CD4-positive, alpha-beta T cell treated with Interleukin-15 for 1 hour (primary cell): ENCODE measurements at regions not wholly inside any gene's neighbourhood (a gene's known extent, or its start where the extent isn't known, plus 50 kb on each side); places are given as distances from the start of the nearest gene placed in this dataset.
A peak's percentile ranks its signal among the peaks of the same experiment; 100 is the strongest.

Source experiments
- DNase-seq: peaks from one replicate; pipeline ENCODE4 v3.0.0-alpha.2; 2020

DNA sequence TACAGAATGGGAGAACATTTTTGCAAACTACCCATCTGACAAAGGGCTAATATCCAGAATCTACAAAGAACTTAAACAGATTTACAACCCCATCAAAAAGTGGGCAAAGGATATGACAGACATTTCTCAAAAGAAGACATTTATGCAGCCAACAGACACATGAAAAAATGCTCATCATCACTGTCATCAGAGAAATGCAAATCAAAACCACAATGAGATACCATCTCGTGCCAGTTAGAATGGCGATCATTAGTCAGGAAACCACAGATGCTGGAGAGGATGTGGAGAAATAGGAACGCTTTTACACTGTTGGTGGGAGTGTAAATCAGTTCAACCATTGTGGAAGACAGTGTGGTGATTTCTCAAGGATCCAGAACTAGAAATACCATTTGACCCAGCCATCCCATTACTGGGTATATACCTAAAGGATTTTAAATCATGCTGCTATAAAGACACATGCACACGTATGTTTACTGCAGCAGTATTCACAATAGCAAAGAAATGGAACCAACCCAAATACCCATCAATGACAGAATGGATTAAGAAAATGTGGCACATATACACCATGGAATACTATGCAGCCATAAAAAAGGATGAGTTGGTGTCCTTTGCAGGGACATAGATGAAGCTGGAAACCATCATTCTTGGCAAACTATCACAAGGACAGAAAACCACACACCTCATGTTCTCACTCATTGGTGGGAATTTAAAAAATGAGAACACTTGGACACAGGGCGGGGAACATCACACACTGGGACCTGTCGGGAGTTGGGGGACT, 317.7 kb upstream of the THBS1 start:
- peak; percentile 18 for DNase-seq

- DNase-seq, result no peak
Measured at GRCh38 chr15:39265261-39265660, 315.6 kb upstream of the THBS1 start.

DNA sequence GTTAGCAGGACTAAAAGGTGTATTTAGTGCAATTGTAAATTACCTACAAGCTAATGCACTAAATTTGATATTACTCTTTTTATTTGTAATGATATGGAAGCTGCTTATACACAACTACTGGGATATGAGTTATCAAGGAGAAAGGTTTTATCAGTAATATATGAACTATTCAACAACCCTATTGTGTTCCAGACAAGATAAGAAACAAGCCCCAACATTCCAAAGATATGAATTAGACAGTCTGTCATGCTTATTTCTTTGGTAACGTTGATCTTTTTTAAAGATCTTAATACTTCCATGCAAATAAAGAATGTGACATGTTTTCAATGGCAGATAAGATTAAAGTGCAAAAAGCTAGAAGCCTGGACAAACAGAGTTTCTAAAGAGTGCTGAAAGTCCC, 314.0 kb upstream of the THBS1 start:
- no peak for DNase-seq

DNA sequence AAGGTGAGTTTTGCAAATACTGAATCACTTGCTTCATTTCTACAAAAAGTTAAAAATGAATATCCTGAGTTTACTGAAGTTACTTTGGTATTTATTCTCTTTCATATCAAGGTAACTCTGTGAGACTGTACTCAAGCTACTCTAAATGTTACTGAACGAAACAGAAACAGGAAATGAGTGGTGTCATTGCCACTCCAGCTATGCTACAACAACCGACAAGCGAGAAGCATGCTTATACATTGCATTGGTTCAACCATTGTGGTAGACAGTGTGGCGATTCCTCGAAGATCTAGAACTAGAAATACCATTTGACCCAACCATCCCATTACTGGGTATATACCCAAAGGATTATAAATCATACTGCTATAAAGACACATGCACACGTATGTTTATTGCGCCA, 313.2 kb upstream of the THBS1 start:
- no peak for DNase-seq

- DNase-seq, result no peak
Measured at GRCh38 chr15:39269352-39269751, 311.5 kb upstream of the THBS1 start.

DNA sequence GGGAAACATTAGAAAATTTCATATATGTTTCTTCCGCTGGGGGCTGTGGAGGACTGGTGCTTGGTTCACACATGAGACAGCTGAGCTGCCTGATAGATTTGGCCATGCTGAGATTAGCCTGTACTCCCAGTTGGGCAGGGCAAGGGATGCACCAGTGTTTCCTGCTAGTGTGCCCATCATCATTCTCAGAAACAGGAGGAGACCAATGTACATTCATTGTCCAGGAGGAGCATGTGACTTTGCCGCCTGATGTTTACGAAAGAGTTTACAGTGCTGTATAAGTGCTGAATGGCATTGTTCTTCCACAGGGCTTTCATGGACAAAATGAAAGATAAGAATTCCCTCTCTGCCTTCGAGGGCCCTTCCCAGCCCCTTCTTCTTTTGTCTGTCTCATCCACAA, 311.1 kb upstream of the THBS1 start:
- DNase-seq, result no peak

GRCh38 chr15:39270221-39270855, 310.5 kb upstream of the THBS1 start:
- DNase-seq, result no peak

DNA sequence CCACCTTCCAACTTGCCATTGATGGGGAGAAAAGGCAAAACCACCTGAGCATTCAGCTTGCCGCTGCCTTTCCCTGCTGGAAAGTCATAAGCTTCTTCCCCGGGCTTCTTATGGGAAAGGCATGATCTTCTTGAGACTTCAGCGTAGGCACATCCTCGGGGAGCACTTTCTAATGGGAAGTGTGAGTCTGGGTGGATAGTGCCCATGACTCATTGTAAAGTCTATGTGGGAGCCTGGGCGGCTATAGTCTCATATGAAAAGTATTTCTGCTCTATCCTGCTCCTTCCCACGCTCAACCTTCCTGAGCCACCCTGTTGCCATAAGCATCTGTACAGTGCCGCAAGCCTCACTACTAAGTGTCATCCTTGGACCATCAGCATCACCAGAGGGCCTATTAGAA, 309.9 kb upstream of the THBS1 start:
- DNase-seq, result no peak

DNA sequence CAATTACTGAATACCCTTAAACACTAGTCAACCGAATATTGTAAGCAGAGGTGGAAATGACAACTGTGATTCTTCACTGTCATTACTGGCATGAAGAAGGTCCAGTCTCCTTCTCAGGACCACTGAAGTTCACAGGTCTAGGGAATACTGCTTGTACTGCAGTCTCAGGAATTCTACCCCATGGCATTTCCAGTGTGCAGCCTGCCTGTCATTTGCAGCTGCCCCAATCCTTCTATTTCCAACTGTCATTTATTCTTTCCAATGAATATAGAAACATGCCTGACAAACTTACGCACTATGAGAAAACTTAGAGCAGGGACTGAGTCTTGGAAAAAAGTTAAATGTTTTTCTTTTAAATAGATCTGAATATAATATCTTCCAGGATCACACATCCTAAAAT, 308.0 kb upstream of the THBS1 start:
- no peak for DNase-seq

GRCh38 chr15:39273717-39274411, 307.0 kb upstream of the THBS1 start:
- DNase-seq, result no peak

DNA sequence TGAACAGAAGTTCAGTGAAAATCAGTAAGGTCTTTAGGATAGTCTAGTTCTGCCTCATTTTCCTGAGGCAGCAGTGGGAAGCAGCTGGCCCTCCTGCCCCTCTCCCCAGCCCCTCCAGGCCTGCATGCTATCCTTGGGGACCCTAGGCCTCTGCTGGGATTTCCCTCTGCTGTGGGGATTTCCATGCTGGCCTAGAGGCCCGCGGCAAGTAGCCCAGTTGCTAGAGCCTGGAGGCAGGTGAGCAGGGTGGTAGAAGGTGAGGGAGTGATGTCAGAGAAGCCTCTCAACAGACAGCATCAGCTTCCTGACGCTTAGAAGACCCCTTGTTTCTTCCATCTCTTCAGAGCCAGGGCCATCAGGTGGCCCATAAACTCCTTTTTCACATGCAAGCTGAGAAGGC, 305.8 kb upstream of the THBS1 start:
- DNase-seq, result no peak

GRCh38 chr15:39279311-39279710, 301.6 kb upstream of the THBS1 start:
- no peak for DNase-seq

- DNase-seq, result no peak
Measured at GRCh38 chr15:39281094-39281493, 299.8 kb upstream of the THBS1 start.

GRCh38 chr15:39282663-39283208, 298.1 kb upstream of the THBS1 start:
- no peak for DNase-seq

DNA sequence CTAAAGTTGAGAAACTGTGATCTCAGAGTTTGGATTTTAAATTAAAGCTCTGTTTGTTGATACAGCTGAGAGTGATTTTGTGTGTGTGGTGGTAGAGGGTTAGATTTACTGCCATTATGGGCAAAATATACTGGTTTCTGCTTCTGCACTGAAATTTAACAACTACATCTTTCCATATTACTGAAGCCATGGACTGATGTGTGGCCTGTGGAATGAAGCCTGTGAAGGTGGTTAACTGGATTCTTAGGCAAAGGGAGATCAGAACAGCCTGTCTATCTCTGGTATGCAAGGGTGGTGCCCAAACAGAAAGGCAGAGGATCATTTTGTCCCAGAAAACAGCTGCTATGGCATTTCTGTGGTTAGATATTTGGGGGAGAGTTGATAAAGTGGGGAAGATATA, 297.3 kb upstream of the THBS1 start:
- DNase-seq, result no peak

GRCh38 chr15:39285071-39285470, 295.8 kb upstream of the THBS1 start:
- DNase-seq, result no peak

DNA sequence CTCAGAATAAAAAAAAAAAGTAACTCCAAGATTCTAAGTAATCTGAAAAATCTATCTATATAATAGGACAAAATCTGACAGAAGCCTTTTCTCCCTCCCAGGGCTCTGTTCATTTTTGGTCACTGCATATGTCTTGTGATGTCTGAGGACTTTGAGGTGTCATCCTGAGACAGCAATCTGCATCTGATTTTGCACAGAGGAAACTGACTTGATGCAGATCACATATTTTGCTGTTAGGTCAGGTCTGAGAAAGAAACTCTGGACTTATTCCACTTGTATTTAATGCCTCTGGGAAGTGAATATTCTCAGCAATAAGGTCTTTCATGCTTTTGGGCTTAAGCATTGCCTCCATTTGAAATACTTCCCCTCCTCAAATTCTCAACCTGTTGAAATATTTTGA, 295.2 kb upstream of the THBS1 start:
- no peak for DNase-seq

- no peak for DNase-seq
Measured at GRCh38 chr15:39286706-39287105, 294.2 kb upstream of the THBS1 start.

DNA sequence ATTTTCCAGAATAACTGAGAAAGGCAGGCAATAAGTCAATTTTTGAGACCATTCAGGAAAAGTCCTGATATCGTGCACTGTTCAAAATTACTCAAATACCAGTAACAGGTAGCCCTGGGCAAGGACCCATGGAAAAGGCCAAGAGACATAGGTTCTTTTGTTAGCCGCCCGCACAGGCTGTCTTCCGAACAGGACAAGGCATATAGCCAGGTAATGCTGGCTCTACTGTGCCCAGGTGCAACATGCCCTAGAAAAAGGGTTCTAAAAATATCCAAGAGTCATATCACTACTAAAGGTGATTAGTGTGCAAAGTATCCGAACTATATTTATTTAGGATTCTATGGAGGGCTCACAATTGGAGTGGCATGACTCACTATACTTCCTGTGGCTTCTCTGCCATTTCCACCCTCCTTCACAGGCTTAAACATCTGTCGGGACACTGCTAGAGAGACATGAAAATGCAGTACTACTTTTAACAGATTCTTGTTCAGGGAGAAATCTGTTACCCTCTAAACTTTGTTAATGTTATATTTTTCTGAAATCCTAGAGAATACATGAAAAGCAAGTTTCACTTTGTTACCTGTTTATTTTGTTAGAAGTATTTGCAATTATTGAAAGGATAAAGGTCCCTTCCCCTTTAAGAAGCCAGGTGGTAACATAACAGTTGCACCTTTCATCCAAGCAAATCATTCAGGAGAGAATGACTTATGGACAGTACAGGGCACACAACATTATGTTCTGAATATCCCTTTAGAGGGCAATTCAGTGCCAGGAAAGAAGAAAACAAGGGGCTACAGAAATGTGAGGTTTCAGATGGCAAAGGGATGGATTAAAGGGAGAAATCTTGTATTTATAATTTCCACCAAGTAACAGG, 293.3 kb upstream of the THBS1 start:
- no peak for DNase-seq

- no peak for DNase-seq
Measured at GRCh38 chr15:39290711-39291435, 290.0 kb upstream of the THBS1 start.

GRCh38 chr15:39291690-39292089, 289.2 kb upstream of the THBS1 start:
- DNase-seq, result no peak

DNA sequence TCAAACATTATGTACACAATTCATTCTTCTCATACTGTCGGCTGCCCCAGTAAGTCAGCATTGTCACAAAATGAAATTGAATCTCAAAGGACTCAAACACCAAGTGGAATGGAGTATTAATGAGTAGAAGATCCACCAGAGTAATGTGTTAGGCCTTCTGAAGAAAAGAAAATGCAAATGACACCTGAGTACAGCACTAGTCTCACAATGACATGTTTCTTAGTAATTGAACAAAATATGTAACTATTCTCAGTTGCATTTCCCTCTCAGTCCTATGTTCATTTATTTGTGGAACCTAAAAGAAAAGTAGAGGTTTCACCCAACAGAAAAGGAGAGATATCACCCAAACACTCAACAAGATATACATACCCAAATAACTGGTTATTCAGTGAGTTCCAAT, 283.9 kb upstream of the THBS1 start:
- no peak for DNase-seq
